Dendritic cell treated with granulocyte-macrophage colony-stimulating factor and Interleukin-4, amounts not matched to agents 40 ng/mL and 50 ng/mL, for 4 days (primary cell): ENCODE measurements at regions not wholly inside any gene's neighbourhood (a gene's known extent, or its start where the extent isn't known, plus 50 kb on each side); places are given as distances from the start of the nearest gene placed in this dataset.
"Not testable (repeated sequence)": the region's sequence is repeated elsewhere in the genome, so short reads cannot be mapped to it uniquely, and the experiment has no call there.

ENCODE experiments used
- H3K27ac Mint-ChIP-seq: one replicate; pipeline ENCODE4 v1.8.0; 2022; ENCODE audit warnings: mild to moderate bottlenecking, mixed read lengths
- H3K27me3 Mint-ChIP-seq: one replicate; pipeline ENCODE4 v1.8.0; 2022; ENCODE audit warnings: mild to moderate bottlenecking, mixed read lengths
- H3K36me3 Mint-ChIP-seq: one replicate; pipeline ENCODE4 v1.8.0; 2022; ENCODE audit warnings: low read depth, mixed read lengths
- H3K4me1 Mint-ChIP-seq: one replicate; pipeline ENCODE4 v1.8.0; 2022; ENCODE audit warnings: low read depth, mixed read lengths
- H3K4me3 Mint-ChIP-seq: one replicate; pipeline ENCODE4 v1.8.0; 2022; ENCODE audit warnings: mild to moderate bottlenecking, moderate library complexity, mixed read lengths
- H3K9me3 Mint-ChIP-seq: one replicate; pipeline ENCODE4 v1.8.0; 2022; ENCODE audit warnings: mixed read lengths
- intact Hi-C: fragments of 100-400 bp; cut with micrococcal nuclease; formaldehyde crosslinking; loops from one replicate; pipeline ENCODE4 v1.15.0; 2022

DNA sequence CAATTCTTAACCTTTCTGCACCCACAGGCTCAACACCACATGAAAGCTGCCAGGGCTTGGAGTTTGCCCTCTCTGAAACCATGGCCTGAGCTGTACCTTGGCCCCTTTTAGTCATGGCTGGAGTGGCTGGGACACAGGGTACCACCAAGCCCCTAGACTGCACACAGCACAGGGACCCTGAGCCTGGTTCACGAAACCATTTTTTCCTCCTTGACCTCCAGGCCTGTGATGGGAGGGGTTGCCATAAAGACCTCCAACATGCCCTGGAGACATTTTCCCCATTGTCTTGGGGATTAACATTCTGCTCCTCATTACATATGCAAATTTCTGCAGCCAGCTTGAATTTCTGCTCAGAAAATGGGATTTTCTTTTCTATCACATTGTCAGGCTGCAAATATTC, 113.4 kb downstream of the XPNPEP1 start:
- not testable (repeated sequence) for H3K36me3 Mint-ChIP-seq, H3K4me1 Mint-ChIP-seq

GRCh38 chr10:109801191-109801590, 122.1 kb downstream of the XPNPEP1 start:
- H3K4me1 Mint-ChIP-seq, H3K36me3 Mint-ChIP-seq, intact Hi-C loops, H3K27me3 Mint-ChIP-seq, H3K4me3 Mint-ChIP-seq, H3K27ac Mint-ChIP-seq: not testable (repeated sequence)
- H3K9me3 Mint-ChIP-seq = peaks cover 34% of the 10 kb centered on the region

More for the DNA sequence above, 113.4 kb downstream of the XPNPEP1 start:
- H3K4me3 Mint-ChIP-seq, H3K27me3 Mint-ChIP-seq, H3K27ac Mint-ChIP-seq, intact Hi-C loops: not testable (repeated sequence)
- peaks cover 46% of the 10 kb centered on the region for H3K9me3 Mint-ChIP-seq

- H3K4me1 Mint-ChIP-seq = no peaks in the 10 kb centered on the region
- no peak overlapping the region for H3K27ac Mint-ChIP-seq
- H3K9me3 Mint-ChIP-seq = no peaks in the 10 kb centered on the region
- H3K27me3 Mint-ChIP-seq = no peaks in the 10 kb centered on the region
- no peak overlapping the region for H3K4me3 Mint-ChIP-seq
- no peaks in the 10 kb centered on the region for H3K36me3 Mint-ChIP-seq
- intact Hi-C loops = no loop called here
Measured at GRCh38 chr10:109790647-109791046, 132.7 kb downstream of the XPNPEP1 start.

GRCh38 chr10:109784236-109784635, 139.1 kb downstream of the XPNPEP1 start:
- Mint-ChIP-seq H3K4me3 (no peak overlapping the region), H3K27me3 (no peaks in the 10 kb centered on the region), H3K9me3 (no peaks in the 10 kb centered on the region), H3K36me3 (no peaks in the 10 kb centered on the region), H3K4me1 (no peaks in the 10 kb centered on the region), H3K27ac (no peak overlapping the region)
- intact Hi-C loops = no loop called here

DNA sequence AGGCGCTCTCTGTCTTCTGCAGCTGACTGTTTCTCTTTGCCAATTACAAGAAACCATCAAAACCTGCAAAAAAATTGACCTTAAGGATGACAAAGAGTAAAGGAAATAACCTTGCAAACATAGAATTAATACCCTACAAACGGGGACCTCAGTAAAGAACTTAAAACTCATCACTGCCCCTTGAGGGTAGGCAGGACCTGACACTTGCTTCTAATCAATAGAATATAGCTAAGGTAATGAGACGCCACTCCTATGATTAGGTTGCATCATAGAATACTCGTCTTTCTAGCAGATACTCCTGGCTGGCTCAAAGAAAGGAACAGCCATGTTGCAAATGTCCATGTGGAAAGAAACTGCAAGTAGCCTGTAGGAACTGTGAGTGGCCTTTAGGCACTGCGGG, 140.0 kb downstream of the XPNPEP1 start:
- Mint-ChIP-seq H3K9me3 (no peaks in the 10 kb centered on the region), H3K4me3 (no peak overlapping the region), H3K27me3 (no peaks in the 10 kb centered on the region), H3K4me1 (no peaks in the 10 kb centered on the region), H3K27ac (no peak overlapping the region), H3K36me3 (no peaks in the 10 kb centered on the region)
- intact Hi-C loops = no loop called here

GRCh38 chr10:109780997-109781396, 142.3 kb downstream of the XPNPEP1 start:
- Mint-ChIP-seq H3K27ac (no peak overlapping the region), H3K36me3 (no peaks in the 10 kb centered on the region), H3K4me3 (no peak overlapping the region), H3K27me3 (no peaks in the 10 kb centered on the region), H3K4me1 (no peaks in the 10 kb centered on the region), H3K9me3 (no peaks in the 10 kb centered on the region)
- intact Hi-C loops = no loop called here

DNA sequence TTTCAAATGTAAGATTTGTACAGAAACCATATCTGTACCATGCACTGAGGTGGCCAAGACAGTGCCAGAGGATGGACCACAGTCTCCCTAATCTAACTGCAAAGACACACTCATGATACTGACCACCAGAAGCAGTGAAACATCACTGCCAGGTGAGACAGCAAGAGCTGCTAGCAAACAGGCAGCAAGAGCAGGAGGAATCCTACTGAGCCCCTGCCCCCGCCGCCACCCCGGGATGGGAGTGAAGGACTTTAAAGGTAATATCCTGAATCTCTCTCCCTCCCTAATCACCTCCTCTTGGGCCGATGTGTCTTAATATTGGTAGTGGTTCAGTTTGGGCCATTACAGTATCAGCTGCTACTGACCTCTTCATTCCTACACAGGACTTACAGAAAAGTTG, 144.3 kb downstream of the XPNPEP1 start:
- H3K36me3 Mint-ChIP-seq = no peaks in the 10 kb centered on the region
- H3K27me3 Mint-ChIP-seq = no peaks in the 10 kb centered on the region
- H3K9me3 Mint-ChIP-seq = no peaks in the 10 kb centered on the region
- intact Hi-C loops = no loop called here
- H3K4me3 Mint-ChIP-seq = no peak overlapping the region
- no peaks in the 10 kb centered on the region for H3K4me1 Mint-ChIP-seq
- no peak overlapping the region for H3K27ac Mint-ChIP-seq

GRCh38 chr10:109774121-109774440, 149.2 kb downstream of the XPNPEP1 start:
- intact Hi-C loops = no loop called here
- Mint-ChIP-seq H3K9me3 (no peaks in the 10 kb centered on the region), H3K4me1 (no peaks in the 10 kb centered on the region), H3K36me3 (no peaks in the 10 kb centered on the region), H3K27ac (no peak overlapping the region), H3K27me3 (no peaks in the 10 kb centered on the region), H3K4me3 (no peak overlapping the region)

- no peaks in the 10 kb centered on the region for H3K4me1 Mint-ChIP-seq
- no peak overlapping the region for H3K4me3 Mint-ChIP-seq
- no peaks in the 10 kb centered on the region for H3K27me3 Mint-ChIP-seq
- H3K36me3 Mint-ChIP-seq = no peaks in the 10 kb centered on the region
- no peak overlapping the region for H3K27ac Mint-ChIP-seq
- H3K9me3 Mint-ChIP-seq = no peaks in the 10 kb centered on the region
- intact Hi-C loops = no loop called here
Measured at GRCh38 chr10:109773288-109774120, 149.8 kb downstream of the XPNPEP1 start.

GRCh38 chr10:109770663-109771062, 152.6 kb downstream of the XPNPEP1 start:
- Mint-ChIP-seq H3K9me3 (no peaks in the 10 kb centered on the region), H3K4me3 (no peak overlapping the region), H3K36me3 (no peaks in the 10 kb centered on the region), H3K27ac (no peak overlapping the region), H3K4me1 (no peaks in the 10 kb centered on the region), H3K27me3 (no peaks in the 10 kb centered on the region)
- intact Hi-C loops = no loop called here

DNA sequence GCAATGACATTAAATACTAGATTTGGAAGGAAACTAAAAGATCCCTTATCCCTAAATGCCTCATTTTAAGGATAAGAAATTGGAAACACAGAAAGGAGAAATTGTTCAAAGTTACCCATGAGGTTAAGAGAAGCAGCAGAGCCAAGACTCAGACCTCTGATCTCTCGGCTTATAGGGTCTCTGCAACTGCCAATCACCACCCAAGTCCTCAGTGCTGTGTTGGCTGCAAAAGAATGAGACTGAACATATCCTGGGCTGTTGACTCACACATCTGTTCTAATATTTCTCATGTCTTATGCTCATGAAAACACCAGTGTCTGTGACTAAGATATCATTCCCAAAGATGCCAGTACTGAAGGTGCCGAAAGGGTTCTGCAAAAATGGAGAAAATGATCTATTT, 153.3 kb downstream of the XPNPEP1 start:
- H3K36me3 Mint-ChIP-seq = no peaks in the 10 kb centered on the region

GRCh38 chr10:109765838-109766237, 157.5 kb downstream of the XPNPEP1 start:
- Mint-ChIP-seq H3K4me3 (no peak overlapping the region), H3K27me3 (no peaks in the 10 kb centered on the region), H3K9me3 (no peaks in the 10 kb centered on the region), H3K36me3 (no peaks in the 10 kb centered on the region), H3K27ac (no peak overlapping the region), H3K4me1 (no peaks in the 10 kb centered on the region)
- intact Hi-C loops = no loop called here

More for the DNA sequence above, 153.3 kb downstream of the XPNPEP1 start:
- H3K9me3 Mint-ChIP-seq = no peaks in the 10 kb centered on the region
- intact Hi-C loops = no loop called here
- no peaks in the 10 kb centered on the region for H3K4me1 Mint-ChIP-seq
- H3K27me3 Mint-ChIP-seq = no peaks in the 10 kb centered on the region
- H3K27ac Mint-ChIP-seq = no peak overlapping the region
- H3K4me3 Mint-ChIP-seq = no peak overlapping the region

DNA sequence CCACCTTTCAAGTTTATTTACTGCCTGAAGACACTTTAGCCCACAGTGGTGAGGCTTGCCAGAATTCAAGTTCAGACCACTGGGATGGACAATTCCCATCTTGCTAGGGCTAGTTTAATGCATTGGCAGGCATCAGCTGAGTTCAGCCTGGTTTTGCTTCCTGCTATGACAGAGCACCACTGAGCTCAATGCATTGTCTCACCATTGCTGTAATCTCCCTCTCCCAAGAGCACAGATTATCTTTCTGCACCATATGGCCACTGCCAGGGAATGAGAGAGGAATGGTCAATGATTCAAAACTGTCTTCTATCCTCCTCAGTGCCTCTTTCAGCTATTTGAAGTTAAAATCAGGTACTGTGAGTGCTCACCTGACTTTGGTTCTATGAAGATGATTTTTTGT, 160.8 kb downstream of the XPNPEP1 start:
- Mint-ChIP-seq H3K4me1 (no peaks in the 10 kb centered on the region), H3K9me3 (no peaks in the 10 kb centered on the region), H3K4me3 (no peak overlapping the region), H3K36me3 (no peaks in the 10 kb centered on the region), H3K27ac (no peak overlapping the region), H3K27me3 (no peaks in the 10 kb centered on the region)
- intact Hi-C loops = no loop called here

DNA sequence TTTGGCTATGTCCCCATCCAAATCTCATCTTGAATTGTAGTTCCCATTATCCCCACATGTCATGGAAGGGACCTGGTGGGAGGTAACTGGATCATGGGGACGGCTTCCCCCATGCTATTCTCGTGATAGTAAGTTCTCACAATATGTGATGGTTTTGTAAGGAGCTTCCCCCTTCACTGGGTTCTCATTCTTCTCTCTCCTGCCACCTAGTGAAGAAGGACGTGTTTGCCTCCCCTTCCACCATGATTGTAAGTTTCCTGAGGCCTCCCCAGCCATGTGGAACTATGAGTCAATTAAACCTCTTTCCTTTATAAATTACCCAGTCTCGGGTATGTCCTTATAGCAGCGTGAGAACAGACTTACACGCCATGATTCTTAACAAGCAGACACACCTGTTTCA, 165.6 kb downstream of the XPNPEP1 start:
- H3K27me3 Mint-ChIP-seq, intact Hi-C loops, H3K27ac Mint-ChIP-seq, H3K9me3 Mint-ChIP-seq, H3K36me3 Mint-ChIP-seq, H3K4me1 Mint-ChIP-seq, H3K4me3 Mint-ChIP-seq: not testable (repeated sequence)

- H3K4me1 Mint-ChIP-seq = no peaks in the 10 kb centered on the region
- H3K9me3 Mint-ChIP-seq = no peaks in the 10 kb centered on the region
- H3K4me3 Mint-ChIP-seq = no peak overlapping the region
- no peak overlapping the region for H3K27ac Mint-ChIP-seq
- intact Hi-C loops = no loop called here
- H3K36me3 Mint-ChIP-seq = no peaks in the 10 kb centered on the region
- H3K27me3 Mint-ChIP-seq = no peaks in the 10 kb centered on the region
Measured at GRCh38 chr10:109746861-109747260, 176.4 kb downstream of the XPNPEP1 start.
